HG03196 (cell line): ENCODE measurements at regions not wholly inside any gene's neighbourhood (a gene's known extent, or its start where the extent isn't known, plus 50 kb on each side); places are given as distances from the start of the nearest gene placed in this dataset.
A peak's percentile ranks its signal among the peaks of the same experiment; 100 is the strongest.
"Not testable (repeated sequence)": the region's sequence is repeated elsewhere in the genome, so short reads cannot be mapped to it uniquely, and the experiment has no call there.

Experiments used
- ATAC-seq: cut with Tn5 transposase; IDR thresholded peaks from one replicate; pipeline ENCODE4 v1.9.1; 2021; ENCODE audit not compliant: unreplicated experiment

DNA sequence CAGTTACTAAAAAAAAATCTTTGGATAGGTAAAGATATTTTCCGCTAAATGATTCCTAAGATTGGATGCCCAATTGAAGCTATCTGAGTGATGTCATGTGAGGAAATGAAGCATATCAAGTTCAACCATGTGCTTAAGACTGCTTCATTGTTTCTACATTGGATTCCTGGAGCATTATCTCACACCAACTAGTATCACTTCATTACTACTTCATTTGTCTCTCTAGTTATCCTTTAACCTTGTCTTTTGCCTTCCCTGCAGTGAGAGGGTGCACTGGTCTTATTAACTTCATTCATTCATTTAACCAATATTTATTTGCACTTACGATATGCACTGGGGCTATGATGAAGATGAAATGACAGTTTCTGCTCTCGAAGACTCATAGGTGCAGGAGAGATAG, 198.1 kb downstream of the SLC38A4 start:
- no peak for ATAC-seq

DNA sequence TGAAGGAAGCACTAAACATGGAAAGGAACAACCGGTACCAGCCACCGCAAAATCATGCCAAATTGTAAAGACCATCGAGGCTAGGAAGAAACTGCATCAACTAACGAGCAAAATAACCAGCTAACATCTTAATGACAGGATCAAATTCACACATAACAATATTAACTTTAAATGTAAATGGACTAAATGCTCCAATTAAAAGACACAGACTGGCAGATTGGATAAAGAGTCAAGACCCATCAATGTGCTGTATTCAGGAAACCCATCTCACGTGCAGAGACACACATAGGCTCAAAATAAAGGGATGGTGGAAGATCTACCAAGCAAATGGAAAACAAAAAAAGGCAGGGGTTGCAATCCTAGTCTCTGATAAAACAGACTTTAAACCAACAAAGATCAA, 206.3 kb downstream of the SLC38A4 start:
- ATAC-seq = not testable (repeated sequence)

DNA sequence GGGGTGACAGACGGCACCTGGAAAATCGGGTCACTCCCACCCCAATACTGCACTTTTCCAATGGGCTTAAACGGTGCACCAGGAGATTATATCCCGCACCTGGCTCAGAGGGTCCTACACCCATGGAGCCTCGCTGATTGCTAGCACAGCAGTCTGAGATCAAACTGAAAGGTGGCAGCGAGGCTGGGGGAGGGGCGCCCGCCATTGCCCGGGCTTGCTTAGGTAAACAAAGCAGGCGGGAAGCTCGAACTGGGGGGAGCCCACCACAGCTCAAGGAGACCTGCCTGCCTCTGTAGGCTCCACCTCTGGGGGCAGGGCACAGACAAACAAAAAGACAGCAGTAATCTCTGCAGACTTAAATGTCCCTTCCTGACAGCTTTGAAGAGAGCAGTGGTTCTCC, 208.1 kb downstream of the SLC38A4 start:
- not testable (repeated sequence) for ATAC-seq

DNA sequence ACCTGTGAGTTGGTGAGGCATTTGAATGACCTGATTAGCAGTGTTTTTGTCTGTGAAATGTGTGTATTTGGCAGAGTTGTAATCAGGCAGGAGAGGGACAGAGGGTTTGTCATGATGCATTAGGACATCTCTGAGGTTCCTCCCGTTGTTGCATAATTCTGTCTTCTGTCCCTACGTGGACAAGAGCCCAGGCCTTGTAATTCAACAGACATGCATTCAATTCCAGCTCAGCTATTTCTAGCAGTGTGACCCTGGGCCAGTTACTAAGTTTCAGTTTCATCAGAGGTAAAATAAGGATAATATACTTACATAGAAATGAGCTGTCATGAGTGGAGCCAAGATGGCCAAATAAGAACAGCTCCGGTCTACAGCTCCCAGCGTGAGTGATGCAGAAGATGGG, 208.6 kb downstream of the SLC38A4 start:
- no peak for ATAC-seq

DNA sequence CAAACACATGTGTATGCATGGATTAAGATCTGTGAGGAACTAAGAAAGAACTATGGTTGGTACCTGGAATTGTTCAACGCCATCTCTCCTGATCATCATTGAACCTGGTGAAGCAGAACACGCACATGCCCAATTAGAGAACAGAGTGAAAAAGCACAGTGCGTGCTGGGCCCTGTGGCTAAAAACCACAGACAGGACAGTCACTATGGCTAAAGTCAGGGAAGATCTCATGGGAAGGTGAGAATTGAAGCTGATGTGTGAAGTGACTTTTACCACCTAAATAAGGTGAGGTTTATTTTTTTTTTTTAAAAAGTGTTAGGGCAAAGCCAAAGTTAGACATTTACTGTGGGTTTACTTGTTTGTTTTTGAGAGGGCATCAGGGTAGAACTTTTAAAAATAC, 215.0 kb downstream of the SLC38A4 start:
- no peak for ATAC-seq

DNA sequence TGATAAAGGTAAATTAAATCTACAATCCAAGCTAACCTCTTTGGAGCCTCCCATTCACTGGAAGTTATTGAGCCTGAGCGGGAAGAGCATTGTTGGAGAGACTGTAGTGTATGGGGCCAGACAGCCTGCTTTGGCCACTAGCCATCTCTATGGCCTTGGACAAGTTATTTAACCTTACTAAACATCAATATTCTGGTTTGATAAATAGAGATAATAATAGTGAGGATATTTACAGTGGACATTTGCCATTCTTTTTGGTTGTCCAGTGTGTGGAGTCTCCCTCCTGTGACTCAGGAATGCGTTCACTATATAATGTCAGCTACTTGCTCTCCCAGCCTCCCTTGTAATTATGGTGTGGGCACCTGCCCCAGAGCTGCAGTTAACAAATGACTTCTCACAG, 216.1 kb downstream of the SLC38A4 start:
- ATAC-seq = no peak

DNA sequence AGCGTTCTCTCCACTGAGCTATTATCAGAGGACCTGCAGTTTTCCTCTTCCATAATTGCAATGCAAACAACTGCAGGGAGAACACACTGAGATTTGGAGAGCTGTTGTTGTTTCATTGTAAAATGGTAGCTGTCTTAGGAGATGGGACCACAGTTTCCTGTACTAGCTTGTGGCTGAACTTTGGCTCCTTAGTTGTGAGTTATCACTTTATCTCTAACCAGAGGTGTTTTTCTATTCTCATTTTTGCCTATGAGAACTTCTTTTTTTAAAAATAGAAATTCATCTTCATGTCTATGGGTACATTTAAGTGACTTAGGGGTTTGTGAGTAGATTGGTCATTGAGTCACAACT, 216.5 kb downstream of the SLC38A4 start:
- peak; percentile 59 for ATAC-seq

DNA sequence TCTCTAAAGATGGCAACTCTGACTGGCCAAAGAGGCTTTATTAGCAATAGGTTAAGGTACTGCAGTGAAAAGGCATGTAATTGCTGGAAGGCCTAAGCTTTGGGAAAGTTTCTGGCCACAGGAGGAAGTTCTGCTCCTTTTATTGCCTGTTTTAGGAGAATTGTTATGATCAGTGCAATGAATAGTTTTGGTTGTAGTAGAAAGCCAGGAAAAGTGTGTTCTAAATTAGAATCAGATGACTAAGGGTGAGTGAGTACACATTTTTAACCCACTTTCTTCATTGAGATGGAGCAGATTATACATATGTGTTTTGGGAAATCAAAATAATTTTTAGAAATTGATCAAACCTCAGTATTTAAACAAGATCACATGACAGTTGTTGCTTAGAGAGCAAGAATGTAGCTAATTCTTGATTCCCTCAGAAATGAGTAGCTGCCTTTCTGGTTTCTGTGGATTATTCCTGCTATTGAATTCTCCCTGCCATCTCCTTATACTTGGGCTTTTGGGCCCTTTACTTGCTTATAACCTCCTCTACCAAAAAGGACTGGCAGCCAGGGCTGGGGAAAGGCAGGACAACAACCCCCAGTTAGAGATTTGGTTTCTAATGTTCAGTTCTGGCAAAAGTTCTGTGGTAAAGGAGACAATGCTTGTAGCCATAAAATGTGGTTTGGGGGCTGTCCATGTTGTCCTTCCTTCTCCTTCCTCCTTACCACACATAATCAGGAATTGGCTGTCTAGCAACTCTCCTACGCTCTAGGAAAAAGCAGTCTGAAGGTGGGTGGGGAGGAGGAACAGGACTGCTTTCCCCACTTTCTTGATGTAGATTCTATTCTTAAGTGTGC, 217.1 kb downstream of the SLC38A4 start:
- ATAC-seq = no peak

DNA sequence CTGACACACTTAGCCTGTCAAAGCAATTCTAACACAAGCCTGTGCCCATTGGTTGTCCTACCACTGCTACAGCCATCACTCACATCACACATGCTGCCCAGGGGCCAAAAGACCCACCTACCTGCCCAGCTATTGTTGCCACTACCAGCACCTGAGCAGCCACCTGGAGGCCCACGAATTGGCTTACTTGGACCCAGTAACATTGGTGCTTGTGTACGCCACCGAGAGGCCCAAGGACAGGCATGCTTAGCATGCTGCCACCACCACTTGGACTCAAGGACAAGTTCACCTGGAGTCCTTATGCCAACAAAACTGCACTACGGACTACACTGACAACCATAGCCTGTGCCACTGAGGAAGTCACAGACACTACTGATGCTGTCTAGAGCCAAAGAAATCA, 221.1 kb downstream of the SLC38A4 start:
- ATAC-seq = no peak

DNA sequence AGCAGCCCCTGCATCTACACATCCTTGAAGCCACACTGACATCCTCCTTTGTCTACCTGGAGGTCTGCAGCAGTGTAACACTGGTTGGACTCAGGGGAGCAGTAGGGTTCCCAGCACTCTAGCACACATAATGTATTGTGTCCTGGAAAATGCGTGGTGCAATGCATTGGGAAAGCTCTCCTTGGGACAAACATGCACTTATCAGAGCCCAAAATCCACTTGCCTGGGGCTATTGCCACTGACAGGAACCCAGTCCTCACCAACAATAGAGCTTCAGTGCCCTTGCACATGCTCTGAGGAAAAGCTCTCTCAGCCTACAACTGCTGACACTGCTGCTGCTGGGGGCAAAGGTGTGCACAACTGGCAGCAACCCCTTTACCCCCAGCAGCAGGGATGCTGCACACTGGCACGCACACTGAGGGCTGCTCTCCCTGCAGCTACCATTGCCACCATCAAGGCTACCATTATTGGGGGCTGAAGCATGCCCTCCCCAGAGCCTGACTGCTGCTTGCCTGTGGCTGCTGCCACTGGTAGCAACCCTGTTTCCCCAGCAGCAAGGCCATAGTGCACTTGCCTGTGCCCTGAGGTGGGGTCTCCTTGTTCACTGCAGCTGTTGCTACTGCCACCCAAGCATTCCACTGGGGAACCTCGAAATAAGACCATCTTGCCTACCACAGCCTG, 221.9 kb downstream of the SLC38A4 start:
- no peak for ATAC-seq

DNA sequence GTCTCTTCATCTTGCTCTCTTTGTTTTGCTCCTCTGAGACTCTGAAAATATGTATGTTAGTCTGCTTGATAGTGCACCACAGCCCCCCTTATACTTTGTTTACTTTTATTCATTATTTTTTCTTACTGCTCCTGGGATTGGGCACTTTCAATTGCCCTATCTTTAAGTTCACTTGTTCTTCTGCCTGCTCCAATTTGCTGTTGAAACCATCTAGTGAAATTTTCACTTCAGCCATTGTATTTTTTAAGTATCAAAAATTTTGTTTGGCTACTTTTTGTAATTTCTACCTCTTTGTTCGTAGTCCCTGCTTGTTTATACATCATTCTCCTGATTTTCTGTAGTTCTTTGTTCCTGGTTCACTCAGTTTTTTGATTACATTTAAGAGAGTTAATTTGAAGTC, 223.3 kb downstream of the SLC38A4 start:
- ATAC-seq = no peak

DNA sequence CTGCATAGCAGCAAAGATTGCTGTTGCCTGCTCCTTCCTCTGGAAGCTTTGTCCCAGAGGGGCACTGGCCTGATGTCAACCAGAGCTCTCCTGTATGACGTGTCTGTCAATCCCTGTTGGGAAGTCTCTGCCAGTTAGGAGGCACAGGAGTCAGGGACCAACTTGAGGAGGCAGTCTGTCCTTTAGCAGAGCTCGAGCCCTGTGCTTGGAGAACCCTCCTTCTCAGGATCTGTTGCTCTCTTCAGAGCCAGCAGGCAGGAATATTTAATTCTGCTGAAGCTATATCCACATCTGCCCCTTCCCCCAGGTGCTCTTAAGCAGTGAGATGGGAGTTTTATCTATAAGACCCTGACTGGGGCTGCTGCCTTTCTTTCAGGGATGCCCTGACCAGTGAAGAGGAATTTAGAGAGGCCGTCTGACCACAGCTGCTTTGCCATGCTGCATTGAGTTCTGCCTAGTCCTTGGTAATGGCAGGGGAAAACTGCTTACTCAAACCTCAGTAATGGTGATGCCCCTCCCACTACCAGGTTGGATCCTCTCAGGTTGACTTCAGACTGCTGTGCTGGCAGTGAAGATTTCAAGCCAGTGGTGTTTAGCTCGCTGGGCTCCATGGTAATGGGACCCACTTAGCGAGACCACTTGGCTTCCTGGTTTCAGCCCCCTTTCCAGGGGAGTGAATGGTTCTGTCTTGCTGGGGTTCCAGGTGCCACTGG, 218.6 kb upstream of the SLC38A2 start:
- no peak for ATAC-seq

DNA sequence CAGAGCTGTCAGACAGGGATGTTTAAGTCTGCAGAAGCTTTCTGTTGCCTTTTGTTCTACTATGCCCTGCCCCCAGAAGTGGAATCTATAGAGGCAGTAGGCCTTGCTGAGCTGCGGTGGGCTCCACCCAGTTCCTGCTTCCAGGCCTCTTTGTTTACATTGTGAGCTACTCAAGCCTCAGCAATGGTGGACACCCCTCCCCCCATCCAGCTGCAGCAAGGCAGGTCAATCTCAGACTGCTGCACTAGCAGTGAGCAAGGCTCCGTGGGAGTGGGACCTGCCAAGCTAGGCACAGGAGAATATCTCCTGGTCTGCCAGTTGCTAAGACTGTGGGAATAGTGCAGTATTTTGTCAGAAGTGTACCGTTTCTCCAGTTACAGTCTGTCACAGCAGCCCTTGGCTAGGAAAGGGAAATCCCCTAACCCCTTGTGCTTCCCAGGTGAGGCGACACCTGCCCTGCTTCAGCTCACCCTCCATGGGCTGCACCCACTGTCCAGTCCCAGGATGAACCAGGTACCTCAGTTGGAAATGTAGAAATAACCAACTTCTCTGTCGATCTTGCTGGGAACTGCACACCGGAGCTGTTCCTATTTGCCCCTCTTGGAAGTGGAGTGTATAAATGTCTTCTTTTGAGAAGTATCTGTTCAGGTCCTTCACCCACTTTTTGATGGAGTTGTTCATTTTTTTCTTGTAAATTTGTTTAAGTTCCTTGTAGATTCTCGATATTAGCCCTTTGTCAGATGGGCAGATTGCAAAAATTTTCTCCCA, 213.5 kb upstream of the SLC38A2 start:
- no peak for ATAC-seq

DNA sequence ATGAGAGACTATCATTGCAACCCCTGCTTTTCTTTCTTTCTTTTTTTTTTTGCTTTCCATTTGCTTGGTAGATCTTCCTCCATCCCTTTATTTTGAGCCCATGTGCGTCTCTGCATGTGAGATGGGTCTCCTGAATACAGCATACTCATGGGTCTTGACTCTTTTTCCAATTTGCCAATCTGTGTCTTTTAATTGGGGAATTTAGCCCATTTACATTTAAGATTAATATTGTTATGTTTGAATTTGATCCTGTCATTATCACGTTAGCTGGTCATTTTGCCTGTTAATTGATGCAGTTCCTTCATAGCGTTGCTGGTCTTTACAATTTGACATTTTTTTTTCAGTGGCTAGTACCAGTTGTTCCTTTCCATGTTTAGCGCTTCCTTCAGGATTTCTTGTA, 211.5 kb upstream of the SLC38A2 start:
- not testable (repeated sequence) for ATAC-seq

DNA sequence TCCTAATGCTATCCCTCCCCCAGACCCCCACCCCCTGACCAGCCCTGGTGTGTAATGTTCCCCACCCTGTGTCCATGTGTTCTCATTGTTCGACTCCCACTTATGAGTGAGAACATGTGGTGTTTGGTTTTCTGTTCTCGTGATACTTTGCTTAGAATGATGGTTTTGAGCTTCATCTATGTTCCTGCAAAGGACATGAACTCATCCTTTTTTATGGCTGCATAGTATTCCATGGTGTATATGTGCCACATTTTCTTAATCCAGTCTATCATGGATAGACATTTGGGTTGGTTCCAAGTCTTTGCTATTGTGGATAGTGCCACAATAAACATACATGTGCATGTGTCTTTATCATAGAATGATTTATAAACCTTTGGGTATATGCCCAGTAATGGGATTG, 209.4 kb upstream of the SLC38A2 start:
- not testable (repeated sequence) for ATAC-seq

DNA sequence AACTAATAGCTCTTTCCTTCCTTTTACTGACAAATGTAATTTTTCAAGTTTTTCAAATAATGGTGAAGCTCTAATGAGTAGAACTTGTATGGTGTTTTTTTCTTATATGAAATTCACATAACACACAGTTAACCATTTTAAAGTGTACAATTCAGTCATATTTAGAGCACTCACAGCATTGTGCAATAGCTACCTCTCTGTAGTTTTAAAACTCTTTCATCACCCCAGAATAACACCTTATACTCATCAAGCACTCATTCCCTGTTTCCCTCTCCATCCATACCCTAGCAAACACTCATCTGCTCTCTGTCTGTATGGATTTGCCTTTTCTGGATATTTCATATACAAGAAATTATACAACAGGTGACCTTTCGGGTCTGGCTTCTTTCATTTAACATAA, 207.9 kb upstream of the SLC38A2 start:
- ATAC-seq = no peak

DNA sequence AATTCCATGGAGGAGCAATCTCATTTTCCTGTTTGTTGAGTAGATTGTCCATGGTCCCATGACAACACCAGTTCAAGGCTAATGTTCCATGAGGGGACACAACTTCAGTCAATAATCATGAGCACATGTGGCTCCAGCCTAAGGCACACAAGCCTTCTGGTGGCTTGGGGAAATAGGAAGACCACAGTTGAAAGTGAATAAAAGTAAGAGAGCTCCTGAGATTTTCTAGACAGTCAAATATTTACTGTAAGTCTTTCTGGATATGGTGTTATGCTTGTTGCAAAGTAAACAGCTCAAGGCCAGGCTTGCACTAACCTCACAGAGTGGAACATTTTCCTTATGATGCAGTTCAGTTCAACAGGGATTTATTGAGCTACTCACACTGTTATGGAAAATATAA, 206.9 kb upstream of the SLC38A2 start:
- no peak for ATAC-seq

DNA sequence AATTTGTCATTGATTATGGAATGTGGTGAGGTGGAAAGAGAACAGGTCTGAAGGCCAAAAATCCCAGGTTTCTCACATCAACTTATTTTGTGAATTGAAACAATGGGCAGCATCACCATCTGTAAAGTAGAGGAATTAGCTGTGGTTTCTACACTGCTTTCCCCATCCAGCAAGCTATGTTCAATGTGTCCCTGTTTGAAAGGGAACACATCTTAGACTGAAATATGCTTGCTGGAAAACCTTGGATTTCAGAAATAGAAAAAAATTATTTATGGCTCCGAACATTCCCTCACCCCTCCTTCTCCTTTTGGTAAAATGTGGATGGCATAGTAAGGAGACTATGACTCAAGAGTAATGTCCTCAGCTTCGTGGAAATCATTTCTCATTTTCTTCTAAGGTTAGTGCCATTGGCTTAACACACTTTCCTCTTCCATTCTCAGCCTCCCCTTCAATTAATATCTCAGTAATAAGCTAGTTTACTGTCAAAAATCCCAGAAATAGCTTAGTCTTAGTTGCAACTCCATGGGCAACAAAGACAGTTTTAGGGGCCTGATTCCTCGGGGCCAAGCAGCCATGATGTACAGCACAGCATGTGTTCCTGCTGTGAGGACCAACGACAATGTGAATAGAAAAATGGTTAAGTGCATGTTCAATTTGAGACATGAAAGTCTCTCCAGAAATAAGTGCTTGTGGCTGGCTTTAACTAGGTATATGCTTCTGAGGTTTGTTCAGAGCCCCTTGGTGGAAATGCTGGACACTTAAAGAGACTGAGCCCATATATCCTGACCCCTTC, 205.8 kb upstream of the SLC38A2 start:
- ATAC-seq = no peak

DNA sequence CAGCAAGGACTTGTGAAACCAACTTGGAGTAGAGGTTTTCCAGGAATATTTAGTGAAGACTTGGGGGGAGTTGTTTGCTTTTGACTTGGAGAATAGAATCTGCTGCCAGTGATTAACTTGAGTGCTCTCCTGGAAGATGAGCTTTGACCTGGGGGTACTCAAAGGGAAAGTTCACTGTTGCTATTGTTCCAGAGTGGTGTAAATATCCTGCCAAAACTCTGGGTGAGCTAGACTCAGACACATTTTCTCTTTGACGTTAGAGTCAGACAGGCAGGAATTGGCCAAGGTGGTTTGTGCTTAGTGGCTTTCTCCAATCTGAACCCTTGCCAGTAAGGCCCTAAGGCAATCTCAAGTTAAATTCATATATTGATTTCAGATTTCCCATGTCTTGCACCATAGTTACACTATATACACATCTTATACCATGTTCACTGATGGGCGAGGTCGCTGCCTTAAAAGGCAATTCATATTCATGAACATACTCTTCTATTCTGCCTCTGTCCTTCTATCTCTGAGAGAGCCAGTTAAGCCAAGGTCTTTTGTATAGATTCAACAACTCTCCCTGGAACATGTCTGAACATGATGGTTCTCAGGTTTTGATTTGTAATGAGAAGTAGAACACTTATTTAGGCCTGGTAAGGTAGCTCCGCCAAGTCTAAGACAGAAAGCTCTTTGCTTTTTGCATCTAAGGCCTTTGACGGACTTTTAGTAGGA, 204.6 kb upstream of the SLC38A2 start:
- no peak for ATAC-seq

DNA sequence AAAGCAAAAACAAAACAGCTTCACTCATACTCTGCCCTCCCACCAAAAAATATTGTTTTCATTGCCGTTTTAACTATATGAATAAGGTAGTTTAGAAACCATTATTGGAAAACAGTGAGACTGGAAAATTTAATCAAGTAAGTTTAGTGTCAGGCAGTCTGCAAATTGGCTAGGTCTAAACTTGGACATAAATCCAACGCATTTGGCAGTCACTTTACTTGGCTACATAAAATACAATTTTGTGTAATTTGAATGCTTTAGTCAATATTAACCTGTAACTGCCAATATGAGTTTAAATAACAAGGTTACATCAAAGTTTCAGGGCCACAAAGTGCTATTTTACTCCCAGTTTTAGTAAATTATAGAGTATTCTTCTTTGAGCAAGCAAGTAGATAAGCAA, 202.3 kb upstream of the SLC38A2 start:
- no peak for ATAC-seq
